HG03442 (cell line): ENCODE measurements at regions not wholly inside any gene's neighbourhood (a gene's known extent, or its start where the extent isn't known, plus 50 kb on each side); places are given as distances from the start of the nearest gene placed in this dataset.
"Not testable (repeated sequence)": the region's sequence is repeated elsewhere in the genome, so short reads cannot be mapped to it uniquely, and the experiment has no call there.

Experiments
- ATAC-seq: cut with Tn5 transposase; IDR thresholded peaks from one replicate; pipeline ENCODE4 v1.9.1; 2021; ENCODE audit warnings: mild to moderate bottlenecking, moderate library complexity; ENCODE audit not compliant: unreplicated experiment

DNA sequence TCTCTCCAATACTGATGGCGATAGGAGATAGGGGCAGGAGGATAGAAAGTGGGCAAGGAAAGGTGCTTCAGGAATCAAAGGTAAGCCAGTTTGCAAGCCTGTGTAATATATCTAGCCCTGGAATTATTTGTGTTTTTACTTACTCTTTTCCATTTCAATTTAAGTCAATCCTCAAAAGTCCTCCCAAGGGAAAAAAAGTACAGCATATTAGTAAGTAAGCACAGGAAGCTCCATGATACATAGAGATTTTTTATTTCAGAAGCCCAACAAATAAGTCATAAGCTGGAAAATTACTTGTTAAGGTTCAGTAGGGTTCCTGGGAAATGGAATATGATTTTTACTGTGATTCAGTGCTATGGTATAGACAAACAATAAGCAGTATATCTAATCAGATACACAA, 337.7 kb upstream of the DUSP10 start:
- no peak for ATAC-seq

DNA sequence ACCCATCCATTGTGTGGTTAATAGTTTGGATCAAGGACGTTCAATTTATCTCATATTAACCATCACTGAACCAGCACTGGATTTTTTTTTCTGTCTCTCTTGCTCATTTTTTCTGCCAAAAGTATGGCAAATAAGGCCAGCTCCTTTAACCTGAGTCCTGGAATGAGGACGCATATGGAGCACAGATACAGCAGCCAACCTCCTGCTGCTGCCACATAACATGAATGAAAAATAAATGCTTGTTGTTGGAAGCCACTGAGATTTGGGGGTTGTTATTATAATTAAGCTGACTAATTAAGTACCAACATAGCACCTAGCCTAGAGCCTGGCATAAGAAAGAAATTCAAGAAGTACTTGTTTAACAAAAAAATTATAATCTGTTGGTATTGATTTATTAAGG, 335.3 kb upstream of the DUSP10 start:
- ATAC-seq, result no peak

DNA sequence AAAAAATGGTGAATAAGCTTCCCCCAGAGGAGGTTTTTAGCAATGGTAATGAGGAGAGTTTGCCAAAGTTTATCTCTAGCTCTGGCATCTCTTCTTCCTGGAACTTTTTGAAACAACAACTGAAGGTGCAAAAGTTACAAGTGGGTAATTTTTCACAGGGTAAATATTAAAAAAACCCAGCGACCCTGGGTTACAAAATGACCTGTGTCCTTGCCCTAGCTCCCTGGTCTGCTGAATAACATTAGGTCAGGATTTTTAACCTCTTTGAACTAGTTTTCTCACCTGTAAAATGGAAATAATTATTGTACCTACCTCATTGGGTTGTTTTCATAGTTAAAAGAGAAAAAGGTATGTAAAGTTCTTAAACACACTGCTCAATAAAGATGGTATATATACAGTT, 332.4 kb upstream of the DUSP10 start:
- no peak for ATAC-seq

DNA sequence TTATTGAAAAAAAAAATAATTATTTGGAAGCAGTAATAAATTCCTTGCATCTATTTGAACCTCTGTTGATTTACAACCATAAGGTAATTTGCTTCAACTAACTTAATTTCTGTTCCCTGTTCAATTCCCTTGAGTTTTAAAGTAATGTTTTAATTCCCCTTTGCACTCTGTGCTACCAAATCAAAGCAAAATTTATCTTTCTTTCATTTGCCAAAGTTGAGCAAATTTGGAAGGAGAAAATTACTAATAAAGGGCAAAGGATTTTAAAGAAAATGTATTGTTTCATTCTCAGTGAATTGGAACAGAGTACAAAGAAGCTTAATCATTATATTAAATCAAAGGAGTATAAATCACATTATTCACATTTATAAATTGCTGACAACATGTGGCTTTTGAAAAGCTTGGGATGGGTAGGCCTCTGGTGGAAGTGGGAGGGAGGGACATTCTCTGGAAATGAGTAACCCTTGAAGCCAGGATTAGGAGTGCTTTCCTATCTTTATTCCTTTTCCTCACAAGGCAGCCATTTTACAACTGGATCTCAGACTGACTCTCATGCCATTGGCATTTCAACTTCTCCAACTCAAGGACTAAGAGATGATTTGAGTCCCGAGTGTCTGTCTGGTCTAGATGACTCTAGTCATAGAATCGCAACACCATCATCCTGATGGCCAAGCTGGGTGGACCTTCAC, 331.6 kb upstream of the DUSP10 start:
- no peak for ATAC-seq

DNA sequence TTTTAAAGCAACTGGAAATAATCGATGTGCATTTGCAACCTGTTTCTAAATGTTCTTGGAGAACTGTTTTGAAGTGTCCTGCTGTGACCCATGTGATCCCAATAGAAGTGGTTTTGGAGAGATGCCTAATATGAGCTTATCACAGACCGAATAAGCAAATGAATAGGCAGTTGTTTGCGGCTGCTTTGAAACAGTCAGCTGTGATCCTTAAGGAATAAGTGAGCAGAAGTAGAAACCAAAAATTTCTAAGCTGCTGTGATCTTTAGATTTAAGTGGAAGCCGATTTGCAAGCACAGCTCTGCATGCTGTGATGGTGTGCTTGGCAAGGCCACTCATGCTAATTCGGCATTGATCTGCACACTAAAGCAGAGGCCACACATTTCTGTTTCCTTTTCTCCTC, 329.5 kb upstream of the DUSP10 start:
- ATAC-seq, result no peak

DNA sequence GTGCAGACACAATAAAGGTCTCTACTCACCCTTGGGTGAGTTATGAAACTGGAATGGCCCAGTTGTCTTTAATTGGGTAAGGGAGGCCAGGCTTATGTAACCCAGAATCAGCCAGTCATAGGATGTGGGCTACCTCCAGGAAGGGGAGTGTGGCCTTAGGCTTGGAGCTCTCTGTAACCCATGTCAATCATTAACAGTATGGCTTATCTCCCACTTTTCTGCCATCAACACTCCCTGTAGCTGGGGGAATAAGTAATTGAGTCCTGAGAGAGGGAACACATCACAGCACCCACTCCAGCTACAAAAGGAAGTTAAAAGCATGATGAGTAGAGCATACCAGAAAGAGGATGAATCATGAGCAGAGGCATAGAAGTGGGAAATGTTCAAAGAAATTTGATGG, 327.0 kb upstream of the DUSP10 start:
- no peak for ATAC-seq

DNA sequence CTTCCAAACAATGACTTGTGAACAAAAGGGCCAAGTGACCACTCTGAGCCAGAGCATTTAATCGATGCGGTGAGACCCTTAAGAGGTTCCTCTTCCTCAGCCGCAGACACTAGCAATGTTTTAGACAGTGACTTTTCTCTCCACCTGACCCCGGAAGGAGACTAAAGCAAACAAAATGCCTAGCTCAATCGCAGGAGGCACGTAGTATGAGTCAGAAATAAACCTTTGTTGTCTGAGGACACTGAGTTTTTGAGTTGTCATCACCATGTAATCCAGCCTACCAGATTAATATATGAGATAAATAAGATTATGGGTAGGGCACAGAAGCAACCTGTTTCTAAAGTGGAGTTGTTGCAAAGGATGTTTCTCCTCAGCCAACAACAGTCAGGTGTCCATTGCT, 326.2 kb upstream of the DUSP10 start:
- ATAC-seq, result no peak

DNA sequence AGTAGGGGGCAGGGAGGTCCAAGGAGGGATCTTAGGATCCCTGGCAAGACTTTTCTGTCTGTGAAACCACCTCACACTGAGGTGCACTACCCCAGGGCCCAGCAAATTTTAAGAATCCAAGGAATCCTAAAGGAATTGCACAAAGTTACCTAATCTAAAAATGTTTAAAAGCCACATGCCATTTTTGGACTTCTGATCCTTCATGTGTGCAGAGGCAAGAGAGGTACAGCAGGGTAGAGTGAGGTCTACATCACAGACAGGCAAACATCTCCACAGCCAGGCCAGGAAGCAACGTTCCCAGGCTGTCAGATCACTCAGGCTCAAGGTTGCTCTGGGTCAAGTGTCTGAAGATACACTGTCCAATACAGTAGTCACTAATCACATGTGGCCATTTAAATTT, 324.6 kb upstream of the DUSP10 start:
- ATAC-seq, result no peak

DNA sequence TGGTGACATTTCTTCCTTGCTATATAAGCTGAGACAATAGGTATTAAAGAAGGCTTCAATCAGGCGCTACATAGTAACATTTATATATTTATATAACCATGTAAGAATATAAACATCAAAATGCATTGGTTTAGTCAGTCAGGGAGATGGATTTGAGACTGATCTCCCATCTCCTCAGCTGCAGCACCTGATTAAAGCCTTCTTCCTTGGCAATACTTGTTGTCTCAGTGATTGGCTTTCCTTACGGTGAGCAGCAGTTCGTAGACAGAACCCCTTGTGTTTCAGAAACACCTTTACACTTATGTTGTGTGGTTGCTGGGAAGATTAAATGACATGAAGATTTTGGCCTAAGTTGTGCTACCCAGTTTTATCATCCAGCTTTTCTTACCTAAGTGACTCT, 323.3 kb upstream of the DUSP10 start:
- no peak for ATAC-seq

DNA sequence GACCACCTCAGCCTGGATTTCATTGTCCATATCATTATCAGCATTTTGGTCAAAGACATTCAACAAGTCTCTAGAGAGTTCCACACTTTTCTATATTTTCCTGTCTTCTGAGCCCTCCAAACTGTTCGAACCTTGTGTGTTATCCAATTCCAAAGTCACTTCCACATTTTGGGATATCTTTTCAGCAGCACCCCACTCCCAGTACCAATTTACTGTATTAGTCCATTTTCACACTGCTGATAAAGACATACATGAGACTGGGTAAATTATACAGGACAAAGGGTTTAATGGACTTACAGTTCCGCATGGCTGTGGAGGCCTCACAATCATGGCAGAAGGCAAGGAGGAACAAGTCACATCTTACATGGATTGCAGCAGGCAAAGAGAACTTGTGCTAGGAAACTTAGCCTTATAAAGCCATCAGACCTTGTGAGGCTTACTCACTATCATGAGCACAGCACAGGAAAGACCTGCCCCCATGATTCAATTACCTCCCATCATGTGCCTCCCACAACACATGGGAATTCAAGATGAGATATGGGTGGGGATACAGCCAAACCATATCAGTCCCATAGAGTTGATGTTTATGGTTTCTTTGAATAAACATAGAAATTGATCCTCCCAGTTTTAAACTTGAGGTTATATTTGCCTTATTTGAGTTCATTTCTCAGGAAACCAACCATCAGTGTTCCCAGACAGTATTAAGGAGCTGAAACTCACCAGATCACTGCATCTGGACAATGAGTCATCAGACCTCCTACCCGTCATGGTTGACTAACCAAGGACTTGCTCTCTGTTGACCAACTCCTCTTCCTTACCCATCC, 322.7 kb upstream of the DUSP10 start:
- ATAC-seq, result no peak

DNA sequence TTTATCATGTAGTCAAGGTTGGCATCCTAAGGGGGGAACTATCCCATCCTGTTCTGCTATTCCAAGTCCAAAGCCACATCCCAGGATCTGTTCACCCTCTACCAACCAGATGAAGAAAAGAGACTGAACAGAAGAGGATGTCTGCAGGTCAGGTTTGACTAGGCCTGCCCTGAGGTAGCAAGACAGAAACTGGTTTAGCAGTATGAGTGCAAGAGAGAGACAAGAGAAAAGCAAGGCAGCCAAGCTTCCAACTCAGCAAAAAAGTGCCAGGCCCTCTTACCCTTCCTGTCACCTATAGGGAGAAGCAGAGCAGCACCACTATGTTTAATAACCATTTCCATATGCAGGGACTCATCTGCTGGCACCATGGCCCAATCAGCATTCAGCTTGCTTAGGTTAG, 320.8 kb upstream of the DUSP10 start:
- ATAC-seq, result no peak

DNA sequence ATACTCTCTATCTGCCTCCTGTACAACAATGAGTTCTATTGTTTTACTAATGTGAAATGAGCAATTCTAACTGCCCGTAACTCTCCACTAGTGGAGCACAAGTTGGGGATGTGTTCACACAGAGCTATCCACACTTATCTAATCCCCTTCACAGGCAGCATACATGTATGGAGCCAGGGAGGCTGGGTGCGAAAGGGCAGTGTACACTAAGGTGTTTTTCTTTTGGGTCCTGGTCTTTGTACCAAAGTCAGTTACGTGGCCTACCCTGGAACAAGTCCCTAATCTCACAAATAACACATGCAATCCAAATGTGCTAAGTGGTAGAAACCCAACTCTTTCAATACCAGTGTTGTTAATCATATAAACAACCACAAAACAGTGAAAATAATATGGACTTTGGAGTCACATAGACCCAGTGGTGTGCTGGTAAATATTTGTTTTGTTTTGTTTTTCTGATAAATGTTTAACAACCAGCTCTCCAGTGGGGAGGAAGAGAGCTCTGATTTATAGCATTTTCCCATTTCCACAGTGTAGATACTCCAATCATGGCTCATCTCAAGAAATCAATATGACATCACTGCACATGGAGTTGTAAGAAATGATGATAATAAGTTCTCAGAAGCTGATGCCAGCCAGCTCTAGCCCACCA, 319.9 kb upstream of the DUSP10 start:
- no peak for ATAC-seq

DNA sequence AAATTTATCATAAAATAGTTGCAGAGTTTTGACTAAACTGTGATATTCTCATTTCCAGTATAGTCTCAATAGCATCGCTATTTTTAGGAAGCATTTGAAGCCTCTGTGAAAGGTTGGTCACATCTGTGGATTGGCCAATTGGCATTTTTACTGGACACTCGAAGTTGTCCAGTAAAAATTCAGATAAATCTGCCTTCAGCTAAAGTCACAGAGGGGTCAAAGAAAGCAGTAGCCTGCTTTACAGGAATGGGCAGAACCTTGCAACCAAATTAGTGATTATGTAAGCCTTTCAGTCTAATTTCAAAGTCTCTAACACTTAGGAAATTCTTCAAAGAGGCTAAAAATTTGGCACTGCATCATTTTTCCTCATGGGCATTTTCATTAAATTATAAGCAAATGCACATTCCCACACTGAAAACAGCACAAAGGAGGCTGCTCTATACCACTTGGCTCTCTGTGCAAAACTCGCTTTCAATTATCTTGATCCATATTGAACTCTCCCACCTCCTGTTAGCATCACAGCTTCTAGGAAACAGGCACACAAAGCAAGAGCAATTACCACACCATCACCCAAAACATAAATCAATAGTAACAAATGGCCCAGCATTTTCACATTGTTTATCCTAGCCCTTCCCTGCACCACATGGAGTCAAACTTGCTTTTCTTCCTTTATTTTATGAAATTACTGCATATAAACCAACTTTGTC, 318.5 kb upstream of the DUSP10 start:
- ATAC-seq, result no peak

DNA sequence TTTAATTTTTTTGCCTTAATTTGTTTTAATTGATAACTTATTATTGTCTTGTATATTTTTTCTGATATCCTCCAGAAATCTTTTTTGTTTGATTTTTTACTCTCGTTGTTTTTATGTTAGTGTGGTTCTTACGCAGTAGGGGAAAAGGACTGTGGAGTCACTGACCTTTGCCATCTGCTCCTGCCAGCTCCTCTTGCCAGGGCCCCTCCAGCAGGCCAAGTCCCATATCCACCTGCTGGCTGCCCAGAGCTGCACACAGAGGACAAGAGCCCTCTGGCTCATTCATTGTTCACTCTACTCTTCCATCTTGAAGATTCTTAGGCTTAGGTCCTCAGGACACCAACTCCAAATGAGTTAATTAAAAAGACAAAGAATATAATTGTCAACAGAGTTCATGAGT, 316.4 kb upstream of the DUSP10 start:
- ATAC-seq, result no peak

DNA sequence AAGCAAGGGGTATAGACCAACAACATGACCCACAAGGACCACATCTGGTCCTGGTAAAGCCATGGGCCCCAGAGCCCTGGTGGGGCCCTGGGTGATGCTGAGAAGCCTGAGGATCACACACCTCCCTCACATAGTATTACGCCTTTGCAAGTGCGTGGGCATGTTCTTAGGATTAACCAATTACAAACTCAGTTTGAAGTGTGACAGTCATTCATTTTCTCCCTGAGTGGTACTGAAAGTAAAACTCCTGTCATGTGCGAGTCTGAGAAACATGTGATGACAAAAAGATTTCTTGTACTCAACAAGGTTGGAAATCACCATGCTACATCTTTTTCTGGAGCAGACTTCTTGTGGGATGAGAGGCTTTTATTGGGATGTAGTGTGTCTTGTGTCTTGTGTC, 315.3 kb upstream of the DUSP10 start:
- ATAC-seq, result no peak

DNA sequence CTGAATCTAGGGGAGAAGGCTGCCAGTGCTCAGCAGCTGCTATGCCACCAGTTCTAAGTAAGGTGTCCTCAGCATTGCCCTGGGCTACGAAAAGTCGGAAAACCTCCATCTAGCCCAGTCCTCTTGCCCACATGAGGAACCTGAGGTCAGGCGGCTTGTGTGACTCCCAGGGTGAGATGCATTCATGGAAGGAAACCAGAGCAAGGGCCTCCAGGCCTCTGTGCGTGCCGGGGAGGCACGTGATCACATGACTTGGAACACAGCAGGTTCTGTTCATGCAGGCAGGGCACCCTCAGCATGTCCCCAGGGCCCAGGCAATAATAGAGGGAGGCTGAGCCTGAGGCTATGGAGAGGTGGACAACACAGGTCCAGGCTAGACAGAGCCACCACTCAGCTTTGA, 312.5 kb upstream of the DUSP10 start:
- no peak for ATAC-seq

DNA sequence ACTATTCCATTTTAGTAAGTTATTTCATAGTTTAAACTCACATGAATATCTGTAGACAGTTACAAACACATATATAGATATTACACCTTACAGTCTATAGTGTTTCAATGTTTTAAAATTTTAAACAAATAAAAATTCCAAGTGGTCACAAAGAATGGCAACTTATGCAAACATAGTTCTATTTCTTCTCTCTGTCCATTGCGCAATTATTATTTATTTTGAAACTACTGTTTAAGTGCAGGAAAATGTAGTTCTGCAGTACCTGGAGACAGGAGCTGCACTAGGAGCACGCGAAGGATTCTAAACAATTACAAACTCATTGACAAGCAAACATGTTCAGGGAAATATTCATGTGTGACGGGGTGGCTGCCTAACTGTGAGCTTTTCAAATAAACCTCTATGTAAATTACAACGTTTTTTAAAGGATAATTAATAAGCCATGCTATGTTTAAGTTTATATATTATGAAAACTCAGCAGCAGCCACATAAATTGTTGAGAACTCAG, 312.0 kb upstream of the DUSP10 start:
- ATAC-seq, result no peak

DNA sequence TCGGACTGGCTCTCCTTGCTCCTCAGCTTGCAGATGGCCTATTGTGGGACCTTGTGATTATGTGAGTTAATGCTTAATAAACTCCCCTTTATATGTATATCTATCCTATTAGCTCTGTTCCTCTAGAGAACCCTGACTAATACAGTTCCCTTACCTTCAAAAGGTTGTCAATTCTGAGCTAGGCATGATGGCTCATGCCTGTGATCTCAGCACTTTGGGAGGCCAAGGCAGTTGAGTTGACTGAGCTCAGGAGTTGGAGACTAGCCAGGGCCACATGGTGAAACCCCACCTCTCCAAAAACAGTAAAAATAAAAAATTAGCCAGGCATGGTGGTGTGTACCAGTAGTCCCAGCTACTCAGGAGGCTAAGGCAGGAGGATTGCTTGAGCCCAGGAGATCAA, 309.4 kb upstream of the DUSP10 start:
- not testable (repeated sequence) for ATAC-seq

DNA sequence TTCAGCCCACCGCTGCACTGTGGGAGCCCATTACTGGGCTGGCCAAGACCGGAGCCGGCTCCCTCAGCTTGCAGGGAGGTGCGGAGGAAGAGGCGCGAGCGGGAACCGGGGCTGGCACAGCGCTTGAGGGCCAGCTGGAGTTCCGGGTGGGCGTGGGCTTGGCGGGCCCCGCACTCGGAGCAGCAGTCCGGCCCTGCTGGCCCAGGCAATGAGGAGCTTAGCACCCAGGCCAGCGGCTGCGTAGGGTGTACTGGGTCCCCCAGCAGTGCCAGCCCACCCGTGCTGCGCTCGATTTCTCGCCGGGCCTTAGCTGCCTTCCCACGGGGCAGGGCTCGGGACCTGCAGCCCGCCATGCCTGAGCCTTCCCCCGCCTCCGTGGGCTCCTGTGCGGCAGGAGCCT, 307.8 kb upstream of the DUSP10 start:
- not testable (repeated sequence) for ATAC-seq

DNA sequence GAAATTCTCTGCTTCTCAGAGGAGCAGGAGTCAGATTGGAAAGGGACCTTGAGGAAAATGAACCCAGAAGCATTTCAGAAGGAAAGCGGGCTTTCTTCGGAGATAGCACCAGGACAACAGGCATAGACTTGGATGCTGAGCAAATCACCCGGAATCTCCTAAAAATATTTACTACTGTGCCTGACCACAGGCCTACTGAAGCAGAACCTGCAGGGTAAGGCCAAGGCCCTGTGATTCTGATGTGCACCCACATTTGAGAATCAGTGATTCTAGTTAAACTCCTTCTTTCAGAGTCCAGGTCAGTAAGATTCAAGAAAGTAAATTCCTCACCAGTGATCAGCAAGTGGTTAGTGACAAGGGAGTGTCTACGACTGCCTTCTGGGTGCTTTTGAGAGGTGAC, 307.3 kb upstream of the DUSP10 start:
- no peak for ATAC-seq

DNA sequence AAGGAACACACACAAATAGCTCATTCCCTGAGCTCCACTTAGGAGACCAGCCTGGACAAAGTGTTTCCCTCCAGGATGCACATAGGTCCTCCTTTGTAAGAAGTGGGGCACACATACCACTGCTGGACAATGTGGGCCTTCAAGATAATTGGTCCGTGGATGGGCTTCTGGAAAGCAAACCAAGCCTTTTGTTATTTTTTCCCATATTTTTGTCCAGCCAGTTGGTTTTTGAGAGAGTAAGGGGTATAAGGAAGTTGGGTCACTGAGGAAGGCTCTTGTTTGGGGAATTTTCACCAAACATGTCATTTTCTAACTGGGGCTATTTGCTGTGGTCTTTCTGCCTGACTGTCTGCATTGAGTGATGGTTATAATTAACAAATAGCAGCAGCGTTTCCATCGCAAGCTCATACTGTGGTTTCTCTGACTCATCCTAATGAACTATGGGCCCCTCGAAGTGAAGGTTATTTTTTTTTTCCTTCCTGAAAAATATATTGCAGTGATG, 306.3 kb upstream of the DUSP10 start:
- peak; percentile 72 for ATAC-seq
